ENCODE measurements at regions not wholly inside any gene's neighbourhood (a gene's known extent, or its start where the extent isn't known, plus 50 kb on each side); places are given as distances from the start of the nearest gene placed in this dataset.

DNA sequence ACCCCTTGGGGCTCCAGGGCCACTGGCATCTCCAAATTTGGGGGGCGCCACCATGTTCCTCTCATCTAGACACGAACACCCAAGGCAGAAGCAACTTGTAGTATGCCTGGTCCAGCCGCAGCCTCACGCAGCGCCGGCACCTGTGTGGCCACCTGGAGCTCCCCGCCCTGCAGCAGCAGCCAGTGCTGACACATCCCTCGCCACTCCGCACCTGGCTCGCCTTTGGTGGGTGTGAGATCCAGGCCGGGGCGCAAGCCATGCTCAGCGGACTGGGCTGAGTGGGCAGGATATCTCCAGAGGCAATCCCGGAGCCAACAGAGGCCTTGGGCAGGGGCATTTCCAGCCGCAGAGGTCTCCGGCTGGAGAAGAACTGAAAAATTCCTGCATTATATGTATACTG lies 1563.7 kb downstream of the NCAM2 start:
- TF ChIP-seq POLR2A (IDR thresholded peaks at IDR 0.05; ENCODE audit: low read length) (no peak), GATA1 (IDR thresholded peaks at IDR 0.05; ENCODE audit: low read depth, low read length) (no peak)
